Endothelial cell of umbilical vein (primary cell): ENCODE measurements at regions not wholly inside any gene's neighbourhood (a gene's known extent, or its start where the extent isn't known, plus 50 kb on each side); places are given as distances from the start of the nearest gene placed in this dataset.
"Not testable (repeated sequence)": the region's sequence is repeated elsewhere in the genome, so short reads cannot be mapped to it uniquely, and the experiment has no call there.

ENCODE experiments used
- BruUV-seq: library from RNA; stranded (reverse); fragments of 400-500 nt; replicated peaks from 2 replicates; lab custom pipeline; 2021; lab: Mats Ljungman, UMichigan
- CTCF ChIA-PET: fragments of 300-600, 350-600 bp; sonication (Branson Sonifier 250); formaldehyde crosslinking; loops from one replicate; lab custom pipeline; 2021; ENCODE audit warnings: antibody characterized with exemption, inconsistent platforms; lab: Charles Lee
- POLR2A ChIA-PET: fragments of 300-600, 350-600 bp; sonication (Branson Sonifier 250); formaldehyde crosslinking; loops from one replicate; lab custom pipeline; 2021; ENCODE audit warnings: antibody characterized with exemption, inconsistent platforms; lab: Charles Lee
- DNase-seq: peaks from one replicate; pipeline ENCODE4 v3.0.0-alpha.2; 2011; ENCODE audit warnings: low read depth, low spot score
- FAIRE-seq: peaks from 2 replicates; lab custom pipeline; 2011; peaks lifted over from hg19 to GRCh38; lab: Jason Lieb, UNC
- H2AFZ ChIP-seq: 2 replicates; pipeline ENCODE4 v1.6.0; 2012; ENCODE audit warnings: low read depth, low read length, control low read depth, inconsistent platforms
- H3K27ac ChIP-seq: 2 replicates; pipeline ENCODE4 v1.5.1; 2011; ENCODE audit warnings: low read depth, mild to moderate bottlenecking, control low read depth, low read length, moderate library complexity; ENCODE audit not compliant: insufficient read depth
- H3K27me3 ChIP-seq, 2 experiments: 2 replicates each; pipeline versions ENCODE4 v1.6.0 to v1.6.1; 2011; ENCODE audit warnings: low read length in 2 of 2, mixed read lengths in 1 of 2; ENCODE audit not compliant: control insufficient read depth in 2 of 2, insufficient read depth in 2 of 2
- H3K36me3 ChIP-seq, 2 experiments: 2 replicates in 1 of 2; 3 replicates in 1 of 2; pipeline ENCODE4 v1.5.1; 2011; ENCODE audit warnings: low read length in 2 of 2, mild to moderate bottlenecking in 1 of 2, moderate library complexity in 1 of 2; ENCODE audit not compliant: control insufficient read depth in 2 of 2, insufficient read depth in 2 of 2; ENCODE audit errors: extremely low read depth in 1 of 2
- H3K4me1 ChIP-seq: 3 replicates; pipeline ENCODE4 v1.5.1; 2011; ENCODE audit warnings: mild to moderate bottlenecking, low read length; ENCODE audit not compliant: control insufficient read depth, insufficient read depth; ENCODE audit errors: extremely low read depth
- H3K4me2 ChIP-seq: 2 replicates; pipeline ENCODE4 v1.6.1; 2011; ENCODE audit warnings: low read length, control low read depth, mixed read lengths; ENCODE audit not compliant: insufficient read depth
- H3K4me3 ChIP-seq, 3 experiments: fragments of 200-600 bp in 1 of 3; sonication (generic), shearing (Covaris generic) in 1 of 3; replicated peaks in 1 of 3; 2 replicates each; pipeline ENCODE4 v1.5.1; 2011 to 2016; ENCODE audit warnings: control low read depth in 3 of 3, low read length in 3 of 3, mild to moderate bottlenecking in 2 of 3, inconsistent platforms in 1 of 3, low read depth in 1 of 3, moderate library complexity in 1 of 3; ENCODE audit not compliant: insufficient read depth in 1 of 3
- H3K79me2 ChIP-seq: 2 replicates; pipeline ENCODE4 v1.6.0; 2012; ENCODE audit warnings: low read length, inconsistent platforms; ENCODE audit not compliant: control insufficient read depth, insufficient read depth
- H3K9ac ChIP-seq: replicated peaks from 2 replicates; pipeline ENCODE3; 2011; ENCODE audit warnings: low read length, control low read depth; ENCODE audit not compliant: insufficient read depth; ENCODE audit errors: extremely low read depth
- H3K9me1 ChIP-seq: replicated peaks from 3 replicates; pipeline ENCODE4 v1.6.0; 2011; ENCODE audit warnings: mild to moderate bottlenecking, low read length; ENCODE audit not compliant: control insufficient read depth, insufficient read depth; ENCODE audit errors: extremely low read depth
- H3K9me3 ChIP-seq: replicated peaks from 2 replicates; pipeline ENCODE4 v1.5.1; 2012; ENCODE audit warnings: low read length, inconsistent platforms; ENCODE audit not compliant: control insufficient read depth, insufficient read depth
- H4K20me1 ChIP-seq: replicated peaks from 2 replicates; pipeline ENCODE3; 2011; ENCODE audit warnings: mild to moderate bottlenecking, low read length; ENCODE audit not compliant: control insufficient read depth, insufficient read depth; ENCODE audit errors: extremely low read depth
- dilution Hi-C: fragments of 300-500 bp; cut with MboI; formaldehyde crosslinking; loops from one replicate; pipeline ENCODE4 v1.15.0; 2019; ENCODE audit warnings: low sequenced_read_pairs; ENCODE audit not compliant: extremely low pct_ligation_motif_present
- intact Hi-C: fragments of 100-400 bp; cut with micrococcal nuclease; formaldehyde crosslinking; loops from one replicate; pipeline ENCODE4 v1.10.0; 2022

DNA sequence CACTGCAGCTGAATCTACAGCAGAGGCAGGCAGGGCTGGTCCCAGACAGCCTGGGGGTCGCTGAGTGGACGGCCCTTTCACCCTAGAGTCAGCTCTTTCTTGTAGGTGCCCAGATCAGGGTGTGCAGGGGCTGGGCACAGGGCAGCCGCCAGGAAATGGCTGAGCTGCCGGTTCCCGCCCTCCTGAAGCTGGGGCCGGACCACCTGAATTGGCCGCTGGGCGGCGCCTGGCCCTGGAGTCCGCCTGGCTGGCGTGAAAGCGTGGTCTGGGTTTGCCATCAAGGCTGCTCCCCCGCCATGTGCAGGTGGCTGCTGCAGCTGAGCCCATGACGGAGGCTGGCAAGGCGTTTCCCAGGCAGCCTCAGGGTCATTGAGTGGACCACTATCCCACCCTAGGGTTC, 85.7 kb downstream of the POTEM start:
- H3K9me1 ChIP-seq, DNase-seq, H3K36me3 ChIP-seq, FAIRE-seq, BruUV-seq, CTCF ChIA-PET, H3K4me3 ChIP-seq, POLR2A ChIA-PET, H4K20me1 ChIP-seq, dilution Hi-C loops, H3K79me2 ChIP-seq, H3K4me2 ChIP-seq, H2AFZ ChIP-seq, intact Hi-C loops, H3K27me3 ChIP-seq, H3K9me3 ChIP-seq, H3K9ac ChIP-seq, H3K27ac ChIP-seq, H3K4me1 ChIP-seq: not testable (repeated sequence)

GRCh38 chr14:19053426-19054050, 86.3 kb downstream of the POTEM start:
- H3K4me2 ChIP-seq, H3K27ac ChIP-seq, dilution Hi-C loops, H3K9me3 ChIP-seq, BruUV-seq, H3K4me3 ChIP-seq, DNase-seq, FAIRE-seq, H3K4me1 ChIP-seq, H2AFZ ChIP-seq, intact Hi-C loops, CTCF ChIA-PET, H4K20me1 ChIP-seq, H3K9me1 ChIP-seq, H3K36me3 ChIP-seq, H3K27me3 ChIP-seq, H3K9ac ChIP-seq, H3K79me2 ChIP-seq, POLR2A ChIA-PET: not testable (repeated sequence)

GRCh38 chr14:19054108-19054721, 87.0 kb downstream of the POTEM start:
- intact Hi-C loops, H3K9me3 ChIP-seq, H3K79me2 ChIP-seq, H3K4me3 ChIP-seq, H3K4me2 ChIP-seq, FAIRE-seq, H3K27ac ChIP-seq, H3K4me1 ChIP-seq, H4K20me1 ChIP-seq, CTCF ChIA-PET, BruUV-seq, POLR2A ChIA-PET, H3K9me1 ChIP-seq, H3K36me3 ChIP-seq, dilution Hi-C loops, DNase-seq, H3K27me3 ChIP-seq, H3K9ac ChIP-seq, H2AFZ ChIP-seq: not testable (repeated sequence)

GRCh38 chr14:19054934-19055333, 87.7 kb downstream of the POTEM start:
- CTCF ChIA-PET, H3K4me2 ChIP-seq, H3K4me3 ChIP-seq, H3K9me1 ChIP-seq, H3K4me1 ChIP-seq, POLR2A ChIA-PET, H2AFZ ChIP-seq, BruUV-seq, FAIRE-seq, H3K9me3 ChIP-seq, intact Hi-C loops, H3K27me3 ChIP-seq, H3K36me3 ChIP-seq, H3K79me2 ChIP-seq, H3K27ac ChIP-seq, H4K20me1 ChIP-seq, H3K9ac ChIP-seq, DNase-seq, dilution Hi-C loops: not testable (repeated sequence)
